Coronary artery (tissue), 2 donors: ENCODE measurements at regions not wholly inside any gene's neighbourhood (a gene's known extent, or its start where the extent isn't known, plus 50 kb on each side); places are given as distances from the start of the nearest gene placed in this dataset.

Experiments
- DNase-seq: peaks from one replicate; pipeline ENCODE4 v3.0.0-alpha.2; 2017; ENCODE audit warnings: low spot score
- H3K27ac ChIP-seq, 2 donors: fragments of 200-600 bp; sonication (generic); one replicate each; pipeline ENCODE4 v1.5.1; 2016 to 2019
- H3K4me3 ChIP-seq: fragments of 200-600 bp; sonication (generic); 2 replicates; pipeline ENCODE4 v1.5.1; 2016; ENCODE audit warnings: mild to moderate bottlenecking, moderate library complexity
- CTCF ChIP-seq: fragments of 200-600 bp; sonication (generic); IDR thresholded peaks from one replicate; pipeline ENCODE4 v1.5.1; 2019; ENCODE audit warnings: antibody characterized with exemption

DNA sequence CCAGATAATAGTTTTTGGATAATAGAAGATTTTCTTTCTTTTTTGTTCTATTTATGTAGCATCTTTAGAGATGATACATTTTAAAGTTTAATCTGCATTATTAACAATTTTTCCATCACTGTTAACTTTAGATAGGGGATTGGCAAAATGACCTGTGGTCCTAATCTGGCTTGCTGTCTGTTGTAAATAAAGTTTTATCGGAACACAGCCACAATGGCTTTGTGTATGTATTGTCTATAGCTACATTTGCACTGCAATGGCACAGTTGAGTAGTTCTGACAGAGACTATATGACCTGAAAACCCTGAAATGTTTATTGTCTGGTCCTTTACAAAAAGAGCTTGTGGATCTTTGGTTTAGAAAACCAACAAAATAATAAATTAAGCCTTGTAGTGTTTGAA, 97.0 kb upstream of the CERS6 start:
- DNase-seq: no peak
- no peak overlapping the region for H3K4me3 ChIP-seq
- no peak for TF ChIP-seq CTCF

DNA sequence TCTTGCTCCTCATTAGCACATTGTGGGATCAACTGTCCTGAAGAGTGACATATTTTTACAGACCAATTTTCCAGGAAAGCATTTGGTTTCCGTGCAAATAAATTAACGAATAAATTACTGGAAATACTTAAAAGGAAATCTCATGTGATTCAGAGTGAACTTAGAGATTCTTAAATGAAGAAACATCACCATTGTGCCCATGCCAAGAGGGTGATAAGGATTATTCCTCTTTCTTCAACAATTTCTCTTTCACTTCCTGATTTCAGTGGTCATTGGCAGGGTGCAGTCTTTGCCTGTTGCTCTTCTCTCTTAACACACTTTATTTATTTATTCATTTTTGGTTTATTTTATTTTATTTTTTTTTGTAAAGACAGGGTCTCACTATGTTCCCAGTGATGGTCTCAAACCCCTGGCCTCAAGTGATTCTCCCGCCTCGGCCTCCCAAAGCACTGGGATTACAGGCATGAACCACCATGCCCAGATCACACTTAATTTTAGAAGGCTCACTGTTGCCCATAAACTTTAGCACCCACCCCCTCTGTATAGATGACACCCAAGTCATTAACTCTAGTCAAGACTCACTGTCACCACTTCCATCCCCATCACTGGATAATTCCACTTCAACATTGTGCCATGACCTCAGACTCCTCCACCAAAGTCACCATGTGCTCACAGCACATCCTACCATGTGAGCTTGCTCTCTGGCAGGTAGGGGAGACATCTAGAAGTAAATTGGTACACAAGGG, 92.6 kb upstream of the CERS6 start:
- Histone ChIP-seq H3K4me3 (no peak overlapping the region), H3K27ac (no peak overlapping the region)
- DNase-seq: no peak
- no peak for TF ChIP-seq CTCF

More for the DNA sequence above, 97.0 kb upstream of the CERS6 start:
- no peak overlapping the region for H3K27ac ChIP-seq

- no peak for TF ChIP-seq CTCF
- no peak for DNase-seq
- no peak overlapping the region for H3K4me3 ChIP-seq
- H3K27ac ChIP-seq: no peak overlapping the region
These were observed 90.9 kb upstream of the CERS6 start for GRCh38 chr2:168365094-168365621.

DNA sequence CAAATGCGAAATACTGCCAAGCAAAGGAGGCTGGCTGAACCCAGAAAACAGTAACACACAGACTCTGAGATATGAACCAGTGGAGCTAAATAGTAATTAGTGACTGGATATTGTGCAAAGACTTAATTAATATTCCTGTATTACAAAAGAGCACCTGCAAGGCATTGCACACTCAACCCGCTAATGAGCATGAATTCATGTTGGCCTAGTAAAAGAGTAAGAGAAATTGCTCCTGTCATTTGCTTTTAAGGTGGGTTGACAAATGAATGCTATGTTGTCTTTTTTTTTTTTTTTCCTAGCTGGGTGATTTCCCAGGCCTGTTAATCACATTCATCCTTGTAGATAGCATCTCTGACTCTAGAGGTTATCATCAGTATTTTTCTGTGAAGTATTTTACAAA, 87.0 kb upstream of the CERS6 start:
- H3K27ac ChIP-seq: no peak overlapping the region
- H3K4me3 ChIP-seq: no peak overlapping the region
- DNase-seq: no peak
- TF ChIP-seq CTCF: no peak

GRCh38 chr2:168371273-168372019, 84.6 kb upstream of the CERS6 start:
- Histone ChIP-seq H3K4me3 (no peak overlapping the region), H3K27ac (no peak overlapping the region)
- DNase-seq: no peak
- no peak for TF ChIP-seq CTCF

DNA sequence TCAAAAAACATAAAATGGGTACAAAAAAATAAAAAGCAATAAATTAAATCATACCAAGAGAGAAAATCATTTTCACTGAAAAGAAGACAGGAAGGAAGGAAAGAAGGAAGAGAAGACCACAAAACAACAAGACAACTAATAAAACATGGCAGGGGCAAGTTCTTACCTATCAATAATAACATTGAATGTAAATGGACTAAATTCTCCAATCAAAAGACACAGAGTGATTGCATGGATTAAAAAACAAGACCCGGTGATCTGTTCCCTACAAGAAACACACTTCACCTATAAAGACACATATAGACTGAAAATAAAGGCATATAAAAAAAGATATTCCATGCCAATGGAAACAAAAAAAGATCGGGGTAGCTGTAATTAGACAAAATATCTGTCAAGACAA, 82.6 kb upstream of the CERS6 start:
- no peak overlapping the region for H3K27ac ChIP-seq
- DNase-seq: no peak
- TF ChIP-seq CTCF: no peak
- H3K4me3 ChIP-seq: no peak overlapping the region
